D721Med (cell line): ENCODE measurements at regions not wholly inside any gene's neighbourhood (a gene's known extent, or its start where the extent isn't known, plus 50 kb on each side); places are given as distances from the start of the nearest gene placed in this dataset.

Source experiments
- DNase-seq: peaks from one replicate; pipeline ENCODE4 v3.0.0; 2011; ENCODE audit warnings: low spot score; ENCODE audit not compliant: insufficient read length
- FAIRE-seq: peaks from 2 replicates; lab custom pipeline; 2011; peaks lifted over from hg19 to GRCh38; lab: Jason Lieb, UNC
- CTCF ChIP-seq: IDR thresholded peaks from 2 replicates; pipeline ENCODE4 v1.5.1; 2012; ENCODE audit warnings: mild to moderate bottlenecking, control low read depth; ENCODE audit not compliant: insufficient read depth; ENCODE audit errors: missing control alignments

GRCh38 chr9:7704543-7704942, 95.0 kb downstream of the DMAC1 start:
- no peak for TF ChIP-seq CTCF
- DNase-seq (no peak), FAIRE-seq (no peak)

- FAIRE-seq (no peak), DNase-seq (no peak)
- no peak for TF ChIP-seq CTCF
Observed at GRCh38 chr9:7691909-7692308, 107.7 kb downstream of the DMAC1 start.

GRCh38 chr9:7690014-7690413, 109.6 kb downstream of the DMAC1 start:
- no peak for DNase-seq
- TF ChIP-seq CTCF, result no peak
- FAIRE-seq, result no peak

- DNase-seq (no peak), FAIRE-seq (no peak)
Observed at GRCh38 chr9:7688626-7689025, 111.0 kb downstream of the DMAC1 start.

GRCh38 chr9:7676609-7677156, 122.9 kb downstream of the DMAC1 start:
- FAIRE-seq (no peak), DNase-seq (no peak)
- no peak for TF ChIP-seq CTCF

More at GRCh38 chr9:7688626-7689025, 111.0 kb downstream of the DMAC1 start:
- TF ChIP-seq CTCF, result no peak

GRCh38 chr9:7671847-7672246, 127.7 kb downstream of the DMAC1 start:
- DNase-seq (no peak), FAIRE-seq (no peak)
- no peak for TF ChIP-seq CTCF

GRCh38 chr9:7668541-7668940, 131.0 kb downstream of the DMAC1 start:
- TF ChIP-seq CTCF, result no peak
- FAIRE-seq (no peak), DNase-seq (no peak)
